IMR-90 (cell line): ENCODE measurements at regions not wholly inside any gene's neighbourhood (a gene's known extent, or its start where the extent isn't known, plus 50 kb on each side); places are given as distances from the start of the nearest gene placed in this dataset.

Experiments used
- BHLHE40 ChIP-seq: fragments of 150-350 bp; IDR thresholded peaks from 2 replicates; pipeline ENCODE4 v1.6.1; 2016; ENCODE audit warnings: mild to moderate bottlenecking, low read depth, low read length
- CEBPB ChIP-seq: IDR thresholded peaks from 2 replicates; pipeline ENCODE4 v1.6.1; 2012; ENCODE audit warnings: low read depth, low read length, improper control_type of control experiment
- CHD1 ChIP-seq: IDR thresholded peaks from 2 replicates; pipeline ENCODE4 v1.6.1; 2012; ENCODE audit warnings: low read depth, low read length, improper control_type of control experiment
- CTCF ChIP-seq: conservative IDR thresholded peaks from 2 replicates; pipeline ENCODE4 v1.5.1; 2012; ENCODE audit warnings: mild to moderate bottlenecking, low read depth, low read length, improper control_type of control experiment
- ELK1 ChIP-seq: fragments of 150-350 bp; IDR thresholded peaks from 2 replicates; pipeline ENCODE4 v1.6.1; 2016; ENCODE audit warnings: low read depth, mild to moderate bottlenecking, low read length, moderate library complexity, borderline replicate concordance
- MAFK ChIP-seq: IDR thresholded peaks from 2 replicates; pipeline ENCODE4 v1.6.1; 2012; ENCODE audit warnings: low read depth, low read length, improper control_type of control experiment
- MXI1 ChIP-seq: IDR thresholded peaks from 2 replicates; pipeline ENCODE4 v1.6.1; 2012; ENCODE audit warnings: low read depth, mild to moderate bottlenecking, low read length, moderate library complexity, borderline replicate concordance
- NFE2L2 ChIP-seq: fragments of 150-350 bp; IDR thresholded peaks from 2 replicates; pipeline ENCODE4 v1.6.1; 2016; ENCODE audit warnings: low read depth, mild to moderate bottlenecking, low read length
- POLR2A ChIP-seq: IDR thresholded peaks from 2 replicates; pipeline ENCODE4 v1.6.1; 2012; ENCODE audit warnings: mild to moderate bottlenecking, low read depth, low read length
- RAD21 ChIP-seq: IDR thresholded peaks from 2 replicates; pipeline ENCODE4 v1.6.1; 2012; ENCODE audit warnings: low read length, improper control_type of control experiment
- RCOR1 ChIP-seq: IDR thresholded peaks from 2 replicates; pipeline ENCODE4 v1.6.1; 2012; ENCODE audit warnings: mild to moderate bottlenecking, low read length, improper control_type of control experiment; ENCODE audit not compliant: insufficient replicate concordance
- RFX5 ChIP-seq: IDR thresholded peaks from 2 replicates; pipeline ENCODE4 v1.8.0; 2012; ENCODE audit warnings: low read depth, mild to moderate bottlenecking, low read length, moderate library complexity
- SMC3 ChIP-seq: fragments of 150-350 bp; IDR thresholded peaks from 2 replicates; pipeline ENCODE4 v1.6.1; 2016; ENCODE audit warnings: low read depth, mild to moderate bottlenecking, antibody characterized with exemption, low read length, moderate library complexity
- USF2 ChIP-seq: fragments of 150-350 bp; IDR thresholded peaks from 2 replicates; pipeline ENCODE4 v1.6.1; 2017; ENCODE audit warnings: mild to moderate bottlenecking, antibody characterized with exemption, low read length, low read depth

GRCh38 chr11:11032066-11032465 is 174.2 kb upstream of the ZBED5 start:
- no peak for TF ChIP-seq CTCF
- TF ChIP-seq ELK1 = no peak
- TF ChIP-seq USF2 = no peak
- no peak for TF ChIP-seq BHLHE40
- no peak for TF ChIP-seq POLR2A
- no peak for TF ChIP-seq SMC3
- no peak for TF ChIP-seq CEBPB
- no peak for TF ChIP-seq RCOR1
- no peak for TF ChIP-seq NFE2L2
- no peak for TF ChIP-seq RAD21
- no peak for TF ChIP-seq MAFK
- no peak for TF ChIP-seq CHD1
- no peak for TF ChIP-seq MXI1
- TF ChIP-seq RFX5 = no peak
